ENCODE measurements at regions not wholly inside any gene's neighbourhood (a gene's known extent, or its start where the extent isn't known, plus 50 kb on each side); places are given as distances from the start of the nearest gene placed in this dataset.

DNA sequence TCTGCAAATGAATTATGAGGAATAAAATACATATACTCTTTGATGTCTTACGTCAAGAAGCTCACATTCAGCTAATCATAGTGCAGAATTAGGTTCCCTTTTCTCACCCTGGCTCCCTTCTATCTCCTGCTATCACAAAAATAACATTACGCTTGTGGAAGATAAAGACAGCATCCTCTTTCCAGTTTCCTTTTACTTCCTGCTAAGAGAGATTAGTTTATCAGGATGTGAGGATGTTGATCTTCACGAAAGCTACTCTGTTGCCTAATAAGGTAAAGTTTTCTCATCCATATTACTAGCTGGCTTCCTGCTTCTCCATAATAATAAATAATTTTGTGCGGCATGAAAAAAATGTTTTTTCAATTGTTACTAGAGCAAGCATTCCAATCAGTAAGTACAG lies 217.7 kb upstream of the DCN start:
- TF ChIP-seq, protein P1, sequence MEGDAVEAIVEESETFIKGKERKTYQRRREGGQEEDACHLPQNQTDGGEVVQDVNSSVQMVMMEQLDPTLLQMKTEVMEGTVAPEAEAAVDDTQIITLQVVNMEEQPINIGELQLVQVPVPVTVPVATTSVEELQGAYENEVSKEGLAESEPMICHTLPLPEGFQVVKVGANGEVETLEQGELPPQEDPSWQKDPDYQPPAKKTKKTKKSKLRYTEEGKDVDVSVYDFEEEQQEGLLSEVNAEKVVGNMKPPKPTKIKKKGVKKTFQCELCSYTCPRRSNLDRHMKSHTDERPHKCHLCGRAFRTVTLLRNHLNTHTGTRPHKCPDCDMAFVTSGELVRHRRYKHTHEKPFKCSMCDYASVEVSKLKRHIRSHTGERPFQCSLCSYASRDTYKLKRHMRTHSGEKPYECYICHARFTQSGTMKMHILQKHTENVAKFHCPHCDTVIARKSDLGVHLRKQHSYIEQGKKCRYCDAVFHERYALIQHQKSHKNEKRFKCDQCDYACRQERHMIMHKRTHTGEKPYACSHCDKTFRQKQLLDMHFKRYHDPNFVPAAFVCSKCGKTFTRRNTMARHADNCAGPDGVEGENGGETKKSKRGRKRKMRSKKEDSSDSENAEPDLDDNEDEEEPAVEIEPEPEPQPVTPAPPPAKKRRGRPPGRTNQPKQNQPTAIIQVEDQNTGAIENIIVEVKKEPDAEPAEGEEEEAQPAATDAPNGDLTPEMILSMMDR (IDR thresholded peaks at IDR 0.05), result no peak

DNA sequence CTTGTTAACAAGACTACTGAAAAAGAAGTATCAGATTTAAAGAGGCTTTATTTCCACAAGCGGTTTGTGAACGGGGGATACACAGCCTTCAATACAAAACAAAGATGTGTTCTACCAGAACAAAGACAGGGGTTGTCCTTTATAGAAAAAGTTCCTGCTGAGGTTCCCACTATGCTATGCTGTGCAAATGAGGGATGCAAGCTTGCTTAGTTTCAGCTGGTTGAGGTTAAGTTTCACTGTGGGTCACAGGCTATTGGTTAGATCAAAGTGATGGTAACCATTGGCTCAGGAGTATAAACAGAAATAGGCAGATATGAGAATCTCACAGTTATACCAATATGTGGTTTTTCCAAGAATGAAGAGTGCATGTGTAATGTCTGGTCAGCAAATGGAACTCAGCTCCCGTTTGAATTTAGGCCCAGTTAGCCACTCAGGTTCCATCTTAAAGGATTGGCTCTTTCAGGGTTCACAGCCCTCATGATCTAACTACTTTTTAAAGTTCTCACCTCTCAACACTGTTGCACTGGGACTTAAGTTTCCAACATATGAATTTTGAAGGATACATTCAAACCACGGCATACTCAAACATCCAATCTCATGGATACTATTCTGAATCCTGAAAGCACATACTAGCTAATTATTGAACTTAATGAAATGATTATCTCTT lies 215.4 kb upstream of the DCN start:
- TF ChIP-seq, protein P1 (IDR thresholded peaks at IDR 0.05), result no peak

DNA sequence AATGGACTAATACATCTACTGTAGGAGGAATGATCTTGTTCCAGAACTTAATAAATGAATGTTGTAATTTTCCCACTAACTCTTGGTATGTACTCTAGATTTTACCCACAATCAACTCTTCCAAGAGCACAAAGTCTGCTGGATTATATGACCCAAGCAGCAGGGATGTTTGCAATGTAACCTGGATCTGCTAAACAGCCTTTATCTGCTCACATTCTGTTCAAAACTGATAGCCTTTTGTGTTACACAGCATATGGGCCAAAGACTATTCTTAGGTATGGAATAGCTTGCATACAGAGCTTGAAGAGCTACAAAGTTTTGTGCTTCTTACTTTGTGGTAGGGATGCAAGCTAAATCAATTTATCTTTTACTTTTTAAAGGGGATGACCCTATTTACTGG lies 213.7 kb upstream of the DCN start:
- TF ChIP-seq, protein P1 (IDR thresholded peaks at IDR 0.05), result no peak

DNA sequence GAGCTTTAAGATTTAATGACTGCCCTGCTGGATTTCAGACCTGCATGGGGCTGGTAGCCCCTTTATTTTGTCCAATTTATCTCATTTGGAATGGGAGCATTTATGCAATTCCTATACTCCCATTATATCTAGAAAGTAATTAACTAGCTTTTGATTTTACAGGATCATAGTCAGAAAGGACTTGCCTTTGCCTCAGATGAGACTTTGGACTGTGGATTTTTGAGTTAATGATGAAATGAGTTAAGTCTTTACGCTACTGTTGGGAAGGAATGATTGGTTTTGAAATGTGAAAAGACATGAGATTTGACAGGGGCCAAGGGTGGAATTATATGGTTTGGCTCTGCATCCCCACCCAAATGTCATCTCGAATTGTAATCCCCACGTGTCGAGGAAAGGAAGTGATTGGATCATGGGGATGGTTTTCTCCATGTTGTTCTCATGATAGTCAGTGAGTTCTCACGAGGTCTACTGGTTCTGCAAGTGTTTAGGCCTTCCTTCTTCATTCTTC lies 213.1 kb upstream of the DCN start:
- TF ChIP-seq, protein P1 (IDR thresholded peaks at IDR 0.05), result no peak

DNA sequence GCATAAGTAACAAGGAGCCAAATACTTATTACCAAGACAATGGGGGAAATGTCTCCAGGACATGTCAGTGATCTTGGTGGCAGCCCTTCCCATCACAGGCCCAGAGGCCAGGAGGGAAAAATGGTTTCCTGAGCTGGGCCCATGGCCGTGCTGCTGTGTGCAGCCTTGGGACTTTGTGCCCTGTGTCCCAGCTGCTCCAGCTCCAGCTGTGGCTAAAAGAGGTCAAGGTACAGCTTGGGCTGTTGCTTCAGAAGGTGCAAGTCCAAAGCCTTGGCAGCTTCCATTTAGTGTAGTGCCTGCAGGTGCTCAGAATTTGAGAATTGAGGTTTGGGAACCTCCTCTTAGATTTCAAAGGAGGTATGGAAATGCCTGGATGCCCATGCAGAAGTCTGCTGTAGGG lies 212.3 kb upstream of the DCN start:
- TF ChIP-seq, protein P1 (IDR thresholded peaks at IDR 0.05), result no peak

DNA sequence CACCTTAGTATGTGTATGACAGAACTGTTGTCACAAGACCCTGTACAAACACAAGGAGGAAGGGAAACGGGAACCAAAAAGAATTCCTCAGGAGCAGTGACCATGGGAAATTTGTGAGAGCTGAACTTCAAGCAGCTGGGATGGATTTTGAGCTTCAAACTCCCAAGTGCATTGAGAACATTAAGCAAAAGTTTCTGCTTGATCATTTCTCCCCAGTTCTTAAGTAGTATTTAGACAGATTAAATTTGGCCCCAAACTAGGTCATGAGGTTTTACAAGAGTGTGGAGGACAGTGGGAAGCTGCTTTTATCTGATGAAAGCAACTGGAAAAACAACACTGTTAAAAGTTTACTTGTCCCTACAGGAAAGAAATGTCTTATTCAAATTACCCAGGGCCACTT lies 206.0 kb upstream of the DCN start:
- TF ChIP-seq, protein P1 (IDR thresholded peaks at IDR 0.05), result no peak

DNA sequence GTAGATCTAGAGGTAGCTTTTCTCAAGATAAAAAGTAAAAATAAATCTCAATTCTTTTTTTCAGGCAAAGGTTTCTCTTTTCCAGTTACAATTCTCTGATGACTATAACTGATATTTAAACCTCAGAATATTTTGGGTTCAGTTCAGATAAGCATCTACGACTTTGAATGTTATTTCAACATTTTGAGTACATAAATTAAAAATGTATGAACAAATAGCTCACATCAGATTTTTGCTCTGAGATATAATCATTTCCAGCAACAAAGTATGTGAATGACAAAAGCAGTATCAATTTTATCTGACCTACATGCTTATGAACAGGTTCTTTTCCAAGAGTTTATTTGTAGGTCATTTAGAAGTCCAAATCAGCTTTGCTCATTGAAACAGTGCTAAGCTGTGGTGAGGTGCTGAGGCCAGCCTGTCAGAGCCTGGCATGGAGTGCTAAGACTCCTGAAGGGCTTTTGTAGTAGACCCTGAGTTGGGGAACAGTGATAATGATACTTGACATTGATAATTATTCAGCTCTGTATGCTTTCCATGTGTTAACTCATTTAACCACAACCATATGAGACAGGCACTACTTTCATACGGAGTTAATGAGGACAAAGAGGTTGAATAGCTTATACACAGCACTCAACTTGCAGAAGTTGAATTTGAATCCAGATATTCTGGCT lies 205.0 kb upstream of the DCN start:
- TF ChIP-seq, protein P1 (IDR thresholded peaks at IDR 0.05), result no peak
